ENCODE measurements at regions not wholly inside any gene's neighbourhood (a gene's known extent, or its start where the extent isn't known, plus 50 kb on each side); places are given as distances from the start of the nearest gene placed in this dataset.

DNA sequence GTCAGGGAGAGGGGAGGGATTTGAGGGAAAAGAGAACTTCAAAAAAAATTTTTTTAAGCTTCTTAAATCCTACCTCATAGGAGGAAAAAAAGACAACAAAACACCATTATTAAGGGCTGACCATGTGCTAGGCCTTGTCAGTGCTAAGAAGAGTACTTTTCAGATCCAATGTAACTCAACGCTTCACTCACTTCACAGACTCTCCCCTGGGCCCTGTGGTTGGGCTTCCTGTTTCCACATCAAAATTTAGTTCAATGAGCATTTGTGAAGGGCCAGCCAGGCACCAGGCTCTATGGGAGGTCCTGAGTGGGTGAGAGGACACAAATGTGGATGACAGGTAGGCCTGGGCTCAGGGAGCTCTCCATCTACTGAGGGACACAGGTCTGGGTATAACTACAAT is 249.8 kb downstream of the PTEN start (continued):
- TF ChIP-seq ETV6 (conservative IDR thresholded peaks at IDR 0.05 in 1 of 2, IDR thresholded peaks at IDR 0.05 in 1 of 2; ENCODE audit: borderline replicate concordance in 1 of 2, low read depth in 1 of 2) (peak in 1 of 2 experiments; percentile 56; a peak in 1 of 4 replicates), TCF3 (IDR thresholded peaks at IDR 0.05; ENCODE audit: borderline replicate concordance, insufficient read depth, low read depth, low read length) (no peak), ZNF622 (IDR thresholded peaks at IDR 0.05) (no peak), CREB1 (IDR thresholded peaks at IDR 0.05; ENCODE audit: low read depth) (no peak), TARDBP (IDR thresholded peaks at IDR 0.05; ENCODE audit: borderline replicate concordance) (no peak), CBX5 (IDR thresholded peaks at IDR 0.05; ENCODE audit: low read depth) (no peak), YY1 (IDR thresholded peaks at IDR 0.05; ENCODE audit: low read depth, low read length) (no peak), BMI1 (IDR thresholded peaks at IDR 0.05; ENCODE audit: borderline replicate concordance) (no peak), ZNF217 (IDR thresholded peaks at IDR 0.05) (no peak), STAT1 (conservative IDR thresholded peaks at IDR 0.05) (no peak), FOXM1 (IDR thresholded peaks at IDR 0.05; ENCODE audit: low read depth, low read length) (no peak), SIN3A (IDR thresholded peaks at IDR 0.05; ENCODE audit: low read depth, low read length) (no peak), EP300 (IDR thresholded peaks at IDR 0.05; ENCODE audit: borderline replicate concordance in 1 of 2, control insufficient read depth in 1 of 2, low read depth in 2 of 2, low read length in 2 of 2) (0 out of 4 replicates have a peak, but pooled peaks of 1 of the 2 experiments have one; percentile 22), CBFB (IDR thresholded peaks at IDR 0.05; ENCODE audit: low read depth) (no peak), PAX5 (IDR thresholded peaks at IDR 0.05; ENCODE audit: borderline replicate concordance, low read depth, low read length) (0 out of 2 replicates have a peak, but pooled peaks have one; percentile 32), CHD4 (IDR thresholded peaks at IDR 0.05) (no peak), KAT2A (conservative IDR thresholded peaks at IDR 0.05; ENCODE audit: control insufficient read depth, low read depth, low read length) (no peak), ATF7 (IDR thresholded peaks at IDR 0.05; ENCODE audit: low read depth) (no peak), PML (IDR thresholded peaks at IDR 0.05; ENCODE audit: low read length) (no peak), USF2 (IDR thresholded peaks at IDR 0.05; ENCODE audit: borderline replicate concordance, low read depth, low read length) (no peak), GABPA (IDR thresholded peaks at IDR 0.05; ENCODE audit: low read depth) (no peak), HSF1 (IDR thresholded peaks at IDR 0.05; ENCODE audit: low read depth, low read length) (no peak), STAT3 (IDR thresholded peaks at IDR 0.05; ENCODE audit: low read depth, low read length) (no peak), TBL1XR1 (IDR thresholded peaks at IDR 0.05; ENCODE audit: low read depth, low read length) (no peak), CHD2 (IDR thresholded peaks at IDR 0.05; ENCODE audit: borderline replicate concordance, low read depth, low read length) (no peak), MLLT1 (IDR thresholded peaks at IDR 0.05) (0 out of 2 replicates have a peak, but pooled peaks have one; percentile 1), MTA3 (IDR thresholded peaks at IDR 0.05; ENCODE audit: borderline replicate concordance, low read length) (no peak), SRF (IDR thresholded peaks at IDR 0.05; ENCODE audit: low read depth in 2 of 2, low read length in 2 of 2) (no peak)
- TF ChIP-seq, protein P1, sequence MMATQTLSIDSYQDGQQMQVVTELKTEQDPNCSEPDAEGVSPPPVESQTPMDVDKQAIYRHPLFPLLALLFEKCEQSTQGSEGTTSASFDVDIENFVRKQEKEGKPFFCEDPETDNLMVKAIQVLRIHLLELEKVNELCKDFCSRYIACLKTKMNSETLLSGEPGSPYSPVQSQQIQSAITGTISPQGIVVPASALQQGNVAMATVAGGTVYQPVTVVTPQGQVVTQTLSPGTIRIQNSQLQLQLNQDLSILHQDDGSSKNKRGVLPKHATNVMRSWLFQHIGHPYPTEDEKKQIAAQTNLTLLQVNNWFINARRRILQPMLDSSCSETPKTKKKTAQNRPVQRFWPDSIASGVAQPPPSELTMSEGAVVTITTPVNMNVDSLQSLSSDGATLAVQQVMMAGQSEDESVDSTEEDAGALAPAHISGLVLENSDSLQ (IDR thresholded peaks at IDR 0.05): no peak

All from GM12878 (cell line).